Stimulated activated CD8-positive, alpha-beta memory T cell treated with anti-CD3 and anti-CD28 coated beads, Interleukin-4, amount 100 ng/mL, for 4 hours (primary cell): ENCODE measurements at regions not wholly inside any gene's neighbourhood (a gene's known extent, or its start where the extent isn't known, plus 50 kb on each side); places are given as distances from the start of the nearest gene placed in this dataset.
"Not testable (repeated sequence)": the region's sequence is repeated elsewhere in the genome, so short reads cannot be mapped to it uniquely, and the experiment has no call there.

Experiments used
- DNase-seq, 2 donors: peaks; one replicate each; pipeline ENCODE4 v3.0.0-alpha.2; 2020; ENCODE audit warnings: low read depth in 2 of 2, low spot score in 1 of 2

DNA sequence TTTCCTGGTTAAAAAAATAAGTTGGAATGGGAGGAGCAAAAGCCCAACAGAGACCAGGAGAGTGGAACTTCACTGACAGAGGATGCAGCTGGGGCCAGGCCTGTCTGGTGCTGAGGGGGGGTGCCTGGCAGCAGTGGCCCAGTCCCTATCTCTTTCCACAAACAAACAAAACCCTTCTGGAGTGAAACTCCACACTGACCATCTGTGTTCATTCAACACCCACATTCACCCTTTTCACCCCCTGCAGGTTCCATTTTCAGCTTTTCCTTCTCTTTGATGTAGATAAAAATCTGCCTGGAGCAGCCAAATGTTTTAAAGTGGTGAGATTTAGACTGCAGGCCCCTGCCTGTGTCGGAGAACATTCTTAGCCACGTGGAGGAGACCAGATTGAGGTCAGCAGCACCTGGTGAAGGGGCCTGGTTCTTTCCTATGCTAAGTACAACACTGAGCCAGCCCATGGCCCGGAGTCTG lies 161.4 kb upstream of the CDH11 start:
- no peak for DNase-seq

DNA sequence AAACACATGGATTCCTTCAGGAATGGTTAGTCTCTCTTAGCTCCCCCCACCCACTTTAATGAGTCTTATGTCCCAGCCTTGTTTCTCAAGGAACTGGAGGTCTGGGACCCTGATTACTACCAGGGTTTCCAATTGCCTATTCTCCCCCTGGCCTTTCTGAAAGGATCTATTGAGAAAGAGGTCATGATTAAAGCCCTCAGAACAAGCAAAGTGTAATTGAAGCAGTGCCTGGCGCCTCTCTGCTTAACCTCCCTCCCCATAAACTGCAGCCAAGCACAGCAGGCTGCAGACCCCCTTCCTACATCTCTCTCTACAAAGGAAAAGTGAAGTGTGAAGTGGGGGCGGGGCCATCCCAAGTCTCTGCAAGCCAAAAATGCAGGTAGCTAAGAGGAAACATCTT lies 159.7 kb upstream of the CDH11 start:
- no peak for DNase-seq

DNA sequence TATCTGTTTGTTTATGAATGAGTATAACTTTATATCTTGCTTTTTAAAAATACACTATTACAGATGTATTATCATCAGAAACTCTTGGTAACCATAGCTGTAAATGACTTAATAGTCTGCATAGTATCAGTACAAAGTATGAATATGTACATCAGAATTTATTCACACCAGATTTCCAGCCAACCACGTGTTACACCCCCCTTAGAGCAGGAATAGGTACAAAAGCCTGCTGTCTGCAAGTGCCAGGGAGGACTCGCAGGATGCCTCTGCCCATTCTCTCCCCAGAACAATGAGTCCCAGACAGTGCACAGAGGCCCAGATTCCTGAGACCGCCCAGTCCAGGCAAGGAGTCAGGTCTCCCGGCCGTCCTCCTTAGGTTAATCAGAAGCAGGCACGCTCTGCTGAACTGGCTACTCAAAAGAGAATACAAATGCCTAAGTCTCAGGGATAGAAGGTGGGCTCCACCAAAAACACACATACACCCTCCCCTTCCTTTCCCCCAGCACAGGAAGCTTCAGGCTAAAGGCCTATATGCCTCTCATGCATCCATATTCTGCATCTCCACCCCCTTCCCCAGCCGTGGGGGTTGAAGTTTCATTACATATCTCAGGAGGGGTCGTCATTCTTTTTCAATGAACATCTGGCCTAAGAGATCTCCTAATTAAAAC lies 159.1 kb upstream of the CDH11 start:
- DNase-seq: no peak

DNA sequence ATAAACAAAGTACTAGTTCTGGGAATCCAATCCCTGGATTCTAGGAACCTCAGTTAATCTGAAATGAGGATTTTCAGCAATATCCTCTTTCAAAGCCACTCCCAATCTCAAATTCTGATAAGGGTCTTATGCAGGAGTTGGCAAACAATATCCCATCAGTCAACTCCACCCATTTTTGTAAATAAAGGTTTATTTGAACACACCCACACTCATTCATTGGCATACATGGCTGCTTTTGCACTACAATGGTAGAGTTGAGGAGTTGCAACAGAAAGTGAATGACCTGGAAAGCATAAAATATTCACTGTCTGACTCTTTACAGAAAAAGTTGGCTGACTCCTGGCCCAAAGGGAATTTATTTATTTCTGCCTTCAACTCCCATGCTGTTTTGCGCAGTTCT lies 157.7 kb upstream of the CDH11 start:
- no peak for DNase-seq

DNA sequence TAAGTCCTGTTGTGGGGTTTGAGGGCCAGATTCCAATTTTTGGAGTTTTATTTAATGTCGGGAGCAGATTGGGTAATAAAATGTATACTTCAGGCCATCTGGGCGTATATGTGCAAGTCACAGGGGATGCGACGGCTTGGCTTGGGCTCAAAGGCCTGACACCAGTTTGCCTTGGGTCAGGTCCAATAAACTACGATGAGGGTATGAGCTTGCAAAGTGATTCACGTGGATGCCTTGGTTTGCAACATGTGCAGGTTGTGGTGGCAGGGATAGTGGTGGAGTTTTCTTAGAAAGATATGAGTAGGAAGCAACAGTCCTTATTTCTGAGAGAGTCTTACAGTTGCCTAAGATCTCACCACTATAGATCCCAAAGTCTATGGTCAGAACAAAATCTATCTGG lies 157.0 kb upstream of the CDH11 start:
- DNase-seq: no peak

DNA sequence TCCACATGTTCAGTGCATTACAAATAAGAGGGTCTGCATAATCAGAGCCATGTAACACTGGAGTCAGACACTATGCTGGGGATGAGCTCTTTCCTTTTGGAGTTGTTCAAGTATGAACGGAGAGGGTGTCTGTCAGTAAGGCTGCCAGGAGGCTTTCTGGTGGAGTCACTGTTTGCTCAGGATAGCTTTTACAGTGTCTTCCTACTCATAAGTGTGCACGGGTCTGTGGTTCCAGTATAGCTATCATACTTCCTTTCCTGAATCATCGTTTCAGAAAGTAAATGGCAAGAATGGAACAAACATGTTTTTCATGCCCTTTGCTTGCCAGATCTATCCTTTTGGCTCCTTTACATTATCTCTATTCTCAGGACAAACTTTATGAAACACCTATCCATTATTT lies 152.7 kb upstream of the CDH11 start:
- DNase-seq: no peak

DNA sequence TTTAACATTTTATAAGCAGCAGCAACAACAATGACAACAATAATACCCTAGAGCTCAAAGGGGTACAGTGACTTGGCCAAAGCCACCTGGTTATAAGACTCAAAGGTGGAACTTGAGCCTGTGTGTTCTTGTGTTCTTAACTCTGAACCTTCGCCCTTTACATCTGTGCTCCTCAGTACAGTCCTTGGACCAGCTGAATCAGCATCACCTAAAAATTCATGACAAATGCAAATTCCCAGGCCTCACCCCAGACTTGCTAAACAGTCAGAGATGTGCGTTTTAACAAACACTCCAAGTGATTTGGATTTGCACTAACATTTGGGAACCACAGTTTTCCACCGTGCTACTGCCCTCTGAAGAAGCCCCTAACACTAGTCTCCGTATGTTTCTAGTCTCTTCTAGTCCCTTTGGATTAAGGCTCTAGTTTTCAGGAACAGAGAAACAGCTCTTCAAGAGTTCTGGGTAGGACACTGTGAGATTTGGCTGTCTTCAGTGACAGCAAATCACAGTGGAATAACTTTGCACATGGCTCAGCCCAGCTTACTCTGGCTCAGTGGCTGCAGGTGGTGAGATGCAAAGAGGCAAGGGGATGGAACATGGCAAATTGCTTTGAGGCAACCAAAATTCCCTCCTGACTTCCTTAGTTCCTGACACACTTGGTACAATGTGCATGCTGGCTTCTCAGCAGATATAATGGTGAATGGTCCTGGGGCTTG lies 151.0 kb upstream of the CDH11 start:
- DNase-seq: no peak

DNA sequence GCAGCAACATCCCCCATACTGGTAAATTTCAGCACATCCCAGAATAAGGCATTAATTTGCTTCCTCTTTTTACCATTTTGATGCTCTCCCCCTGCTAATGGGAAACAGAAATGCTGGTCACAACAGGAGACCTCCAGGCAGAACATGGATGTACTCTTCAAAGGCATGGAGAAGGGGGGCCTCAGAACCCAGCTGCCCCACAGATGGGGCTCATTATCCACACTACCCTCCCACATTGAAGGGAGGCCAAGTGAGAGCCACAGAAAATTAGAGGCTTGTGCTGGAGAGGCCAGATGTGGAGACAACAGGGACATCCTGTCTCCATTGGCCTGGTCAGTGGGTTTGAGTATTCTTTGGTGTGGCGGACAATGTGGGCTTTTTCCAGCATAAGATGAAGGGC lies 150.1 kb upstream of the CDH11 start:
- DNase-seq: no peak

DNA sequence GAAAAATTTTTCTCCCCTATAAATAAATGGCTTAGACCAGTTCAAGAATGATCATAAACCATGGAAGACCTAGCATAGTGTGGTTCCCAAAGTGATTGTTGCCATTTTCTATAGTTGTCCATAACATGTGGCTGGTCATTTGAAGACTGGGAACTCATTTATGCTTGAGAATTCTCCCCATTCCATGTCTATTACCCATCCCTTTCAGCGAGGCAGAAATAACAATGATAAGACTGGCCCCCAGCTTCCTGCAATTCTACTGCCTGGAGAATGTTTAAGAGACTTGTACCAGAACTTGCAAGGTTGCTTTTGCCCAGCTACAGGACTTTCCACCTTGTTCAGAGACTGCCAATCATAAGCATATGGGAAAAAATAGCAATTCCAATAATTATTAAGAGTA lies 146.5 kb upstream of the CDH11 start:
- no peak for DNase-seq

DNA sequence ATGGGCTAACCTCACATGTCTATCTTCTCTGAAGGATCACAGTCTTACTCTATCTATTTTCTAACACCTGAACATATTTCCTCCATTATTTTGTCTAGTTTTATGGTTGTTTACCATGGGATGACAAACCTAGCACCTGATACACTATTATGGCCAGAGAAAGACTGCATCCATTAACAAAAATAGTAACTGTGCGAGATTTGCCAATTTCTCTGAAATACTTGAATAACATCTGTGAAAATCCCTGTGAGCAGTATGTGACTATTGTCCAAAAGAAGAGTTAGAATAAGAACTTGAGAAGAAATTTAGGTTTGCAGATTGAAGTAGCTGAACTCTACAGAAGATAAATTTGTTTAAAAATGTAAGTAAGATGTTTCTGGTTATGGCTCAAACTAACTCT lies 142.0 kb upstream of the CDH11 start:
- DNase-seq: no peak

DNA sequence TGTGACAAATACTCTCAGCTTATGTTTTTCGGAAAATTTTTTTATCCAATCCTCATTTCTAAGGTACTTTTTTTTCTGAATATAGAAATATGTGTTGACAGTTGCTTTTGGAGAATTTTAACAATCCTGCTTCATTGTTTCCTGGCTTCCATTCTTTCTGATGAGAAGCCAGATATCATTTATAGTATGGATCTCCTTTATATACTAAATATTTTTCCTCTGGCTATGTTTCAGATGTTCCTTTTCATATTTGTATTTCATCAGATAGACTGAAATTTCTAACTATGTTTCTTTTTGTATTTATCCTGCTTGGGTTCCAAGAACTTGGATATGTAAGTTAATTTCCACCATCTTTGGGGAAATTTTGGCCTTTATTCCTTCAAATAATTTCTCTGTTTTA lies 138.9 kb upstream of the CDH11 start:
- DNase-seq: no peak

DNA sequence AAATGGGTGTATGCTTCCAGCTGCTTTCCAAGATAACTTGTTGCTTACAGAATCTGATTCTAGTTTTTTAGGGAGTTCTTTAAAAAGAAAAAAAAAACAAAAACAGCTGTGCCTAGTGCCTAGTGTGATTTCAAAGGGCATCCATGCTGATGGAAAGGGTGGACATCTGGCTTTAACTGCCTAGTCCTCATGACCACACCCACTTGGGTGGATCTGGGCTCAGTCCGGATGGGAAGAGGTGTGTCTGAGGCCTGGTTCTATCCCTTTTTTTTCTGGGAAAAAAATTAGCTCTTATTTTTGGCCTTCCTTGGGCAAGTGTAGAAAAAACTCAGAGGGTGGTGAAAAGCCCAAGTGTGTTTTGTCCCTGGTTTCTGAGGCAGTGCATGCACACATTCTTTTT lies 132.3 kb upstream of the CDH11 start:
- DNase-seq: no peak

DNA sequence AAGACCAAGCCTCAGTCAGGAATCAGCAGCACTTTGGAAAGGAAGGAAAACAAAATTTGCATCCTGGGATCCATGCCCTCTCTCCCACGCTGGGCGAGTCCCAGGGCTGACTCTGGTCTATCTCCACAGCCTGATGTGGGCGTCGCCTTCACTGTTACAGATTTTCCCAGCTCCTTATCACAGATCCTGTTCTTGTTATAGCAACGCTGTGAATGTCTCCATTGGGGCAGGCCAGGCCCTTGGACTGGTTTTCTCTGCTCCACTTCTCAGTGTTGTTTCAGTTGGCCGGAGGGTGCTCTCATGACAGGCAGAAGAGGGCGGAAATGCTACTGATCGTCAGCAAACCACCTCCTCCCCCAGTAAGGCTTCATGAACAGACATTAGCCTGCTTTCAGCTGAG lies 127.9 kb upstream of the CDH11 start:
- DNase-seq: no peak

DNA sequence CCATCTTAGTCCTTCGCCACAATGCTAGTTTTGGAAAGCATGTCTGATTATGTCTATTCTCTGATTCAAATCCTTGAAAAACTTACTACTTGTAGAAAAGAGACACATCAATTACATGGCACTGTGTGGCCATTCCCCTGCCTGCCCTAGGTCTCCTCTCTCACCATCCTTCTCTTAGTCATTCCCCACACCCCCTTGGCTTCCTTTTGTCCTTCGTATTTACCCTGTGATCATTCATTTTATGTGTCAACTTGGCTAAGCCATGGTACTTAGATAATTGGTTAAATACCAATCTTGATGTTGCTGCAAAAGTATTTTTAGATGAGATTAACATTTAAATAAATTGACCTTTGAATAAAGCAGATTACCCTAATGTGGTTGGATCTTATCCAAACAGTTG lies 122.9 kb upstream of the CDH11 start:
- no peak for DNase-seq

DNA sequence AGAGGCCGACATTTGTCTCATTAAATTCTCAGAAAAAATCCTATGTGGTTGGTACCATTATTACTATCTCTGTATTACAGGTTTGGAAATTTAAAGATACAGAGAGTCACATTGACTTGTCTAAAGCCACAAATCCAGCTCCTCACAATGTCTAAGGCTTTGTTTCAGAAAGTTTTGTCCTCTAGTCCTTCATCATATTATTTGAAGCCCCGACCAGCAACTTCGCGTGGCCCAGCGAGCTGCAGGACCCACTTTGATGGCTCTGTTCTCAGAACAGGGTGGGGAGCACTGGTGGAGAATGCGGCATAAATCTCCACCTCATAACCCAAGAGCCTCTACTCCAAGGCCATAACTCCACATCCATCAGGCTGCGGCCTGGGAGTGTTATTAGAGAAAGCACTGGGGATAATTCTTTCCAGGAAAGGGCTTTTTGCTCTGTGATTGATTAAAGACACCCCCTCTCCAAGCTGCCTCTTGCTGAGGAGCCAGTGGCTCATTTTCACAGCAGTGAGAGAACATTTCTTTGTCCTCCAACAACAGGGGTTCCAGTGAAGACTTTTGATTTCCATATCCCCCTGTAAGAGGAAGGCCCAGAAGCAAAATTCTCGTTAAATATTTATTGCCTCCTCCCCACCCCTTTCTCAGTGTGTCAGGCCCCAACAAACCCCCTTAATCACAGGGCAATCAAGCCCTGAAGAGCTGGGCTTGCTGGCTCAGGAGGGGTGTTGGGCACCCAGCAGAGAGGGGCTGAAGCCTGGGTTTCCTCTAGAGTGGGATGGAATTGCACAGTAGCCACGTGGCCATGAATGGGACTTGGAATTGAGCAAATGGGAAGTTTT lies 113.7 kb upstream of the CDH11 start:
- no peak for DNase-seq

DNA sequence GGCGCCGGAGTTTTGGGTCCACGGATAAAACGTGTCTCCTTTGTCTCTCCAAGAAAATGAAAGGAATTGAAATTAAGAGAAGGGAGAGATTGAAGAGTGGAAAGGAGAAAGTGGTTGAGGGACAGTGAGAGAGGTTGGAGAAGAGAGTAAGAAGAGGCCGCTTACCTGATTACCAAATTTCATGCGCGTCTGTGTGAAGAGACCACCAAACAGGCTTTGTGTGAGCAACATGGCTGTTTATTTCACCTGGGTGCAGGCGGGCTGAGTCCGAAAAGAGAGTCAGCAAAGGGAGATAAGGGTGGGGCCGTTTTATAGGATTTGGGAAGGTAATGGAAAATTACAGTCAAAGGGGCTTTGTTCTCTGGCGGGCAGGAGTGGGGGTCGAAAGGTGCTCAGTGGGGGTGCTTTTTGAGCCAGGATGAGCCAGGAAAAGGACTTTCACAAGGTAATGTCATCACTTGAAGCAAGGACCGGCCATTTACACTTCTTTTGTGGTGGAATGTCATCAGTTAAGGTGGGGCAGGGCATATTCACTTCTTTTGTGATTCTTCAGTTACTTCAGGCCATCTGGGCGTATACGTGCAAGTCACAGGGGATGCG lies 113.0 kb upstream of the CDH11 start:
- DNase-seq: not testable (repeated sequence)

DNA sequence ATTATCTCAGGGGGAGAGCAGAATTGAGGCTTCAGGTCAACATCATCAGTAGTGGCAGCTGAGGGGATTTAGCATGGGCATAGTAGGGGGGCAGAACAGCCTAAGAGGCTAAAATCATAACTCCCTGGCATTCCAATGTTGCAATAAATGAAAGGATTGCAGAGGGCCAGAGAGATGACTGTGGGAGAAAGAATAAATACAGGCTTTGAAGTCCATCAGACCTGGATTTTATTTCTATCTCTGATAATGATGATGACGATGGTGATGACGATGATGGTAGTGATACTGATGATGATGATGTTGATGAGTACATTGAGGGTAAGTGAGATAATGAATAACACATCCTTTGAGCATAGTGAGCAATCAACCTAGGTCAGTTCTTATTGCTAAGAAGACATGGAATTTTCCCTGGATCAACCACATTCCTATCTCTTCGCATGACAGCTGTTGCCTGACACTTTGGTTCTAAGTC lies 107.4 kb upstream of the CDH11 start:
- DNase-seq: no peak

DNA sequence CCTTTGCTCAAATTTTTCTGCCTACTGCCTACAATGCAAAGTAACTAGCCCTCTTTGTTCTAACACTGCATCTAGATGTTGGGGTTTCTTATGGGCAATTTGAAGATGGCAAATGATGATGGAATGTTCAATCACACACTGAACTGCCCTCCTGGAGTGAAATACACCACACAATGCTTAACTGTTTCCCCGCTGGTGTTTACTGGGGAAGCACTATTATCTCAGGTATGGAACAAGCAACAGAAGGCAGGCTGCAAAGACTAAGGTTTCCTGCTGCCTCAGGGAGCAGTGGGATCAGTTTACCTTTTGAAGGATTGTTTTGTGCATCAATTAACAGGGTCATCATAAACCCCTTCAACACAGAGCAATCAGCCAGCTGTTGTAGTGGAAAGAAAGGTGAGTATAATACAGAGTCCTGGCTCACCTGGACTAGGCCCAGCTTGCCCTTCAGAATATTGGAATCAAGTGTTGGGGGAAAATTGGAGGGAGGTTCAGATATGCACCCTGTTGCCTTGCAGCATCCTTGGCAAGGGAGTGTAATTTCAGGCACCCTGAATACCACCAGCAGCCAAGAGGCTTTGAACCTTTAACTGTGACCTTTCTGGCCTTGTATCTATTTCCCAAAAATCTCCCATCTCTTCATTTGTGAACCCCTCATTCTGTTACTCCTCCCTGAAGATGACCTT lies 105.4 kb upstream of the CDH11 start:
- DNase-seq: no peak

DNA sequence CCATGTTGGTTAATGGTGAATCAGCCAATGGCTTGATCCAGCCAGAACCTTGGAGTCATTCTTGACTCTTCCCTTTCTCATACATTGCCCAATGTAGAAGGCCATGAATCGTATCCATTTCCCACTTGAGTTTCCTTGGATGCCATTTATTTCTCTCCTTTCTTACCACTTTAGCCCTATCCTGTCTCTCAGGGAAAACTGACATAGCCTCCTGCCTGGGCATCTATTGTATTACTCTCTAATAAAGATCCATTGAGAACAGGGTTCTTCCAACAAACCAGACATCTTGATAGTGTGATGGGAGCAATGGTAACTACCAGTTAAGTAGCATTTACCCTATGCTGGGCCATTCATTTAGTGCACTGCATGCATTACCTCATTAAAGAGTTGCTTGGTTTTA lies 104.2 kb upstream of the CDH11 start:
- no peak for DNase-seq

DNA sequence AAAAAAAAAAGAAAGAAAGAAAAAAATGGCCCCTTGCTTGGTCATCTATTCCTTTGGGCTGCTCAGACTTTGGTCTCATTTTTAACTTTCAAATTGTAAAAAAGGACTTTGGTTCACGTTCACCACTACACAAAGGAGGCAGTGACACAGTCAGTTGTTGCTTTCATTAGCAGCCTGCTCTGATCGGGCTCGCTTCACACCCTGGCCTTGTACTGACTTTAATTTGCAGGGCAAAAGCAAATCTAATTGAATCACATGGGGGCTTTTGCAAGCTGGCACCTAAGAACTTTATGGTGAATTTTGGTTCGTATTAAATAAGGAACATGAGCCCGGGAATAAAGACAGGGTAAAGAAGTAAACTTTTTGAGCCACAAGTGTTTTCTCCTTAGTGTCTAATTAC lies 103.6 kb upstream of the CDH11 start:
- DNase-seq: no peak

DNA sequence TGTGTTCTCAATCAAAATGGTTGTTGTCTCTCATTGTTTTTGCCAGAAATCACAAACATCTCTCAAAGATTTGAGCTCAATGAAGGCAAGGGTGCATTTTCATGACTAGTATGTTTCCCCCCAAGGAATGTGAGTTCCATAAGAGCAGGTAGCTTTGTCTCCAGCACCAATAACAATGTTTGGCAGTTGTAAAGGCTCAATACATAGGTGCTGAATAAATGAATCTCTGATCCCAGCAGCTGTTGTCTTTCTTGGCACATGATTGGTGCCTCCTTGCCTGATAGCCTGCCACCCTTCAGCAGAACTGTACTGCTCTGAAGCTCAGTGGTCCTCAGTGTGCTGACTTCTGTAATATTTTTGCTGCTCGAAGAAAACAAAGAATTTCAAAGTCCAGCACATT lies 103.1 kb upstream of the CDH11 start:
- DNase-seq: no peak
